A549 (cell line): ENCODE measurements at regions not wholly inside any gene's neighbourhood (a gene's known extent, or its start where the extent isn't known, plus 50 kb on each side); places are given as distances from the start of the nearest gene placed in this dataset.

Experiments
- CHD2 ChIP-seq: fragments of 150-350 bp; IDR thresholded peaks from 2 replicates; pipeline ENCODE4 v1.6.1; 2014; ENCODE audit warnings: low read length; ENCODE audit not compliant: partially characterized antibody
- POLR2A ChIP-seq: IDR thresholded peaks from 2 replicates; pipeline ENCODE4 v1.6.1; 2012; ENCODE audit warnings: mild to moderate bottlenecking, low read length
- RCOR1 ChIP-seq: fragments of 150-350 bp; IDR thresholded peaks from 2 replicates; pipeline ENCODE4 v1.6.1; 2014; ENCODE audit warnings: antibody characterized with exemption, low read length, low read depth
- SMC3 ChIP-seq: fragments of >200 bp; sonication (Bioruptor Twin); formaldehyde crosslinking; IDR thresholded peaks from 3 replicates; pipeline ENCODE4 v1.6.1; 2018; ENCODE audit warnings: inconsistent platforms
- SREBF2 ChIP-seq: fragments of 450-650 bp; IDR thresholded peaks from 2 replicates; pipeline ENCODE4 v1.6.1; 2014; ENCODE audit warnings: mild to moderate bottlenecking, moderate library complexity
- TP53 ChIP-seq: fragments of 250-450 bp; sonication (Bioruptor Pico); IDR thresholded peaks from 2 replicates; pipeline ENCODE4 v1.5.0; 2021; ENCODE audit warnings: mild to moderate bottlenecking, moderate library complexity
- TF ChIP-seq, protein P1 (sequence below): IDR thresholded peaks from 2 replicates; pipeline ENCODE4 v1.6.1; 2012
- TF ChIP-seq, protein P2 (sequence below): fragments of >200 bp; sonication (Bioruptor Twin); formaldehyde crosslinking; IDR thresholded peaks from 3 replicates; pipeline ENCODE4 v1.5.1; 2016
- TF ChIP-seq, protein P3 (sequence below): fragments of 250-450 bp; sonication (Bioruptor Pico); IDR thresholded peaks from 2 replicates; pipeline ENCODE4 v1.5.0; 2020; ENCODE audit warnings: low read depth, mild to moderate bottlenecking, moderate library complexity

- TF ChIP-seq CHD2 (no peak), SREBF2 (no peak), RCOR1 (no peak), POLR2A (no peak), TP53 (CRISPR knock-in tag) (no peak), SMC3 (no peak)
- TF ChIP-seq, protein P1, sequence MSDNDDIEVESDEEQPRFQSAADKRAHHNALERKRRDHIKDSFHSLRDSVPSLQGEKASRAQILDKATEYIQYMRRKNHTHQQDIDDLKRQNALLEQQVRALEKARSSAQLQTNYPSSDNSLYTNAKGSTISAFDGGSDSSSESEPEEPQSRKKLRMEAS = no peak
- TF ChIP-seq, protein P2, sequence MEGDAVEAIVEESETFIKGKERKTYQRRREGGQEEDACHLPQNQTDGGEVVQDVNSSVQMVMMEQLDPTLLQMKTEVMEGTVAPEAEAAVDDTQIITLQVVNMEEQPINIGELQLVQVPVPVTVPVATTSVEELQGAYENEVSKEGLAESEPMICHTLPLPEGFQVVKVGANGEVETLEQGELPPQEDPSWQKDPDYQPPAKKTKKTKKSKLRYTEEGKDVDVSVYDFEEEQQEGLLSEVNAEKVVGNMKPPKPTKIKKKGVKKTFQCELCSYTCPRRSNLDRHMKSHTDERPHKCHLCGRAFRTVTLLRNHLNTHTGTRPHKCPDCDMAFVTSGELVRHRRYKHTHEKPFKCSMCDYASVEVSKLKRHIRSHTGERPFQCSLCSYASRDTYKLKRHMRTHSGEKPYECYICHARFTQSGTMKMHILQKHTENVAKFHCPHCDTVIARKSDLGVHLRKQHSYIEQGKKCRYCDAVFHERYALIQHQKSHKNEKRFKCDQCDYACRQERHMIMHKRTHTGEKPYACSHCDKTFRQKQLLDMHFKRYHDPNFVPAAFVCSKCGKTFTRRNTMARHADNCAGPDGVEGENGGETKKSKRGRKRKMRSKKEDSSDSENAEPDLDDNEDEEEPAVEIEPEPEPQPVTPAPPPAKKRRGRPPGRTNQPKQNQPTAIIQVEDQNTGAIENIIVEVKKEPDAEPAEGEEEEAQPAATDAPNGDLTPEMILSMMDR = no peak
- TF ChIP-seq, protein P3, sequence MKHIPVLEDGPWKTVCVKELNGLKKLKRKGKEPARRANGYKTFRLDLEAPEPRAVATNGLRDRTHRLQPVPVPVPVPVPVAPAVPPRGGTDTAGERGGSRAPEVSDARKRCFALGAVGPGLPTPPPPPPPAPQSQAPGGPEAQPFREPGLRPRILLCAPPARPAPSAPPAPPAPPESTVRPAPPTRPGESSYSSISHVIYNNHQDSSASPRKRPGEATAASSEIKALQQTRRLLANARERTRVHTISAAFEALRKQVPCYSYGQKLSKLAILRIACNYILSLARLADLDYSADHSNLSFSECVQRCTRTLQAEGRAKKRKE (CRISPR knock-in tag) = no peak
Observed at GRCh38 chr11:29310725-29311342, 706.0 kb downstream of the KCNA4 start.
